WI38 (cell line): ENCODE measurements at regions not wholly inside any gene's neighbourhood (a gene's known extent, or its start where the extent isn't known, plus 50 kb on each side); places are given as distances from the start of the nearest gene placed in this dataset.
"Not testable (repeated sequence)": the region's sequence is repeated elsewhere in the genome, so short reads cannot be mapped to it uniquely, and the experiment has no call there.

Experiments used
- H3K4me3 ChIP-seq: 2 replicates; pipeline ENCODE4 v1.5.1; 2011; ENCODE audit warnings: low read depth, mild to moderate bottlenecking, control low read depth, low read length
- CTCF ChIP-seq: IDR thresholded peaks from 2 replicates; pipeline ENCODE4 v1.5.1; 2012; ENCODE audit warnings: low read depth, mild to moderate bottlenecking, control low read depth, low read length

- H3K4me3 ChIP-seq: no peak overlapping the region
Observed at GRCh38 chr6:92111386-92111785, 1308.0 kb downstream of the EPHA7 start.

GRCh38 chr6:92110403-92110802, 1309.0 kb downstream of the EPHA7 start:
- no peak for TF ChIP-seq CTCF
- H3K4me3 ChIP-seq: no peak overlapping the region

More at GRCh38 chr6:92111386-92111785, 1308.0 kb downstream of the EPHA7 start:
- no peak for TF ChIP-seq CTCF

- no peak overlapping the region for H3K4me3 ChIP-seq
- no peak for TF ChIP-seq CTCF
Observed at GRCh38 chr6:92109956-92110355, 1309.4 kb downstream of the EPHA7 start.

- H3K4me3 ChIP-seq: no peak overlapping the region
- no peak for TF ChIP-seq CTCF
Observed at GRCh38 chr6:92109256-92109655, 1310.1 kb downstream of the EPHA7 start.

- H3K4me3 ChIP-seq: no peak overlapping the region
- no peak for TF ChIP-seq CTCF
Observed at GRCh38 chr6:92086750-92087149, 1332.6 kb downstream of the EPHA7 start.

- H3K4me3 ChIP-seq: not testable (repeated sequence)
Observed at GRCh38 chr6:92083914-92084313, 1335.4 kb downstream of the EPHA7 start.

- H3K4me3 ChIP-seq: no peak overlapping the region
- no peak for TF ChIP-seq CTCF
Observed at GRCh38 chr6:92072387-92072786, 1347.0 kb downstream of the EPHA7 start.

GRCh38 chr6:92069781-92070180, 1349.6 kb downstream of the EPHA7 start:
- H3K4me3 ChIP-seq: no peak overlapping the region
- no peak for TF ChIP-seq CTCF
